ENCODE measurements at regions not wholly inside any gene's neighbourhood (a gene's known extent, or its start where the extent isn't known, plus 50 kb on each side); places are given as distances from the start of the nearest gene placed in this dataset.

- no peak for DNase-seq (ENCODE audit: low spot score)
These were observed 786.9 kb downstream of the CDY1 start for GRCh38 chrY:26408671-26409328.

GRCh38 chrY:26409329-26409712, 787.4 kb downstream of the CDY1 start:
- no peak for DNase-seq (ENCODE audit: low spot score)

All from Ammon's horn (tissue), 1 donor.